HG03159 (cell line): ENCODE measurements at regions not wholly inside any gene's neighbourhood (a gene's known extent, or its start where the extent isn't known, plus 50 kb on each side); places are given as distances from the start of the nearest gene placed in this dataset.

Experiments used
- ATAC-seq: cut with Tn5 transposase; IDR thresholded peaks from one replicate; pipeline ENCODE4 v1.9.1; 2021; ENCODE audit warnings: mild to moderate bottlenecking, moderate library complexity; ENCODE audit not compliant: unreplicated experiment

DNA sequence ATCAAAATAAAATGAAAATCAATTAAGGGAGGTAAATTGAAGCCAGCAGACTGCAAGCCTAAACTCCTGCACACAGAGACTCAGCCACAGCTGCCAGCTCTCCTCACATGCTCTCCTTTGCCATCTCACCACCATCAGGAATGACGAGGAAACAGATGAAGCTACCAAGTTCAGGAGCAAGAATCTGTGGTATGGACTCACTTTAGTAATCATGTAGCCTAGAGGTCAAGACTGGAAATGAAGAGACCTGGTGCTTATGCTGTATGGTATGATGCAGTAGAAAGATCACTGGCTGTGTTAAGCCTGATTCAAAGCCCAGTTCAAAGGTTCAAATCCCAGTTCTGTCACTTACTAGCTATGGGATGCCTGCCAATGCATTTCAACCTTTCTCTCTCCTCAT, 78.9 kb upstream of the CAMK1G start:
- no peak for ATAC-seq

DNA sequence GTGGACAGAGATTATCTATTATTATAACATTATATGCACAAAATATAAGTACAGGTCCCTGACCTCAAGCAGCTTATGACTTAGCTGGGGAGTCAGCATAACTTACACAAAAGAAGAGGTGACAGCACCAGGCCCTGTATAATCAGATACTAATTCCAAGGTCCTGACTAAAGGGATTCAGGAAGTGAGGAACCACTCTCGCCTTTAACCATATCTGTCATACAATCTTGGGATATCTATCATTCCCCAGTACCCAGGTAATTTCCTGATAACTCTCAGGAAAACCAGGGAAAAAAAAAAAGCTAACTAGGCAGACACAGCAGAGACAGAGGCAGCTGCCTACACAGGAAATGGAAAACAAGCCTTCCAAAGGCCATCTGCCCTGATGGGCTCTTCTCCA, 78.5 kb upstream of the CAMK1G start:
- no peak for ATAC-seq

DNA sequence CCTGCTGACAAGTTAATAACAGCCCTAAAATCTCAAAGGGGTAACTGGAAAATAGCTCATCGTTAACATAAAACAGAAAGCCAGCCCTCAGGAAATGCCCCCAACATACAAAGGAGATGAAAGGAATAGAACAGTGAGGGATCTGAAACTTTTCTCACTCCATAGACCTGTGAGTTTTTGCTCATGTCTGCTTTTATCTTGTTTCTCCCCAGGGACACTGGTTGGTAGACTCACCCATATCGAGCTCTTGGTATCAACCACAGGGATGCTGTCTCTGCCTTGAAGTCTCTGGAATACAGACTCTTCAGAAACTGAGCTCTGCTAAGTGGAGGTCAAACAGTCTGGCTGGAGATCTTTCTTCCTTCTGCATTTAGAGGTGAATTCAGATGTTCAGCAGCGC, 77.4 kb upstream of the CAMK1G start:
- no peak for ATAC-seq

DNA sequence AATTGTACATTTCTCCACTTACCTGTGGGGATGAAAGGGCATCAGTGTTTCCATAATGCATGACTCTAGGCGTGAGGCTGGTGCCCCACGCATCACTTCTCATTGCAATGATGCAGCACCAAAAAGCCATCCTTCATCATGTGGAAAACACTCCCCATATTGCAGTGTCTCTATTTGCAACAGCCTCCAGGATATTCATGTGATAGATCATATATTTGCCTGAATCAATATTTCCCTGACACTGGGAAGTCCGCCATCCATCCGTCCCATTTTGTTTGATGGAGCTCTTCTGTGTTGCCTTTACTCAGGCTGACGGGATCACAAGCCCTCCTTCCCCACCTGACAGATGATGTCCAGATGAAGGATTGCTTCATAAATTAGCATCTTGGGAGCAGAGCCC, 74.5 kb upstream of the CAMK1G start:
- no peak for ATAC-seq

DNA sequence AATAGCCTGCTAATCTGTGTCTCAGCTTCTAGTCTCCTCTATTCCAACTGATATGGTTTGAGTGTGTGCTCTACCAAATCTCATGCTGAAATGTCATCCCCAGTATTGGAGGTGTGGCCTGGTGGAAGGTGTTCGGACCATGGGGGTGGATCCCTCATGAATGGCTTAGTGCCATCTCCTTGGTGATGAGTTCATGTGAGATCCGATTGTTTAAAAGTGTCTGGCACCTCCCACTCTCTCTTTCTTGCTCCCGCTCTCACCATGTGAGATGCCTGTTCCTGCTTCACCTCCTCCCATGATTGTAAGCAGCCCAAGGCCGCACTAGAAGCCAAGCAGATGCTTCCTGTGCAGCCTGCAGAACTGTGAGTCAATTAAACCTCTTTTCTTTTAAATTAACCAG, 73.5 kb upstream of the CAMK1G start:
- no peak for ATAC-seq

DNA sequence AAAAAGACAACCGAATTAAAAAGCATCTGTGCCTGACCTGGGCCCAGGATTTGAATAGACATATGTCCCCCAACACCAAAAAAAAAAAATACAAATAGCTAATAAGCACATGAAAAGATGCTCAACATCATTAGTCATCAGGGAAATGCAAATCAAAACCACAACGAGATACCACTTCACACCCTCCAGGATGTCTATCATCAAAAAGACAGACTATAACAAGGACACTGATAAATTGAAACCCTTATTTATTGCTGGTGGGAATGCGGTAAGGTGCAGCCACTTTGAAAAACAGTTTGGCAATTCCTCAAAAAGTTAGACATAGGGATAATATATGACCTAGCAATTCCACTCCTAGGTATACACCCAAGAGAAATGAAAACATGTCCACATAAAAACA, 72.3 kb upstream of the CAMK1G start:
- no peak for ATAC-seq

GRCh38 chr1:209512821-209513220, 70.7 kb upstream of the CAMK1G start:
- ATAC-seq = no peak

- ATAC-seq = peak; percentile 73
Observed at GRCh38 chr1:209513226-209513625, 70.3 kb upstream of the CAMK1G start.

DNA sequence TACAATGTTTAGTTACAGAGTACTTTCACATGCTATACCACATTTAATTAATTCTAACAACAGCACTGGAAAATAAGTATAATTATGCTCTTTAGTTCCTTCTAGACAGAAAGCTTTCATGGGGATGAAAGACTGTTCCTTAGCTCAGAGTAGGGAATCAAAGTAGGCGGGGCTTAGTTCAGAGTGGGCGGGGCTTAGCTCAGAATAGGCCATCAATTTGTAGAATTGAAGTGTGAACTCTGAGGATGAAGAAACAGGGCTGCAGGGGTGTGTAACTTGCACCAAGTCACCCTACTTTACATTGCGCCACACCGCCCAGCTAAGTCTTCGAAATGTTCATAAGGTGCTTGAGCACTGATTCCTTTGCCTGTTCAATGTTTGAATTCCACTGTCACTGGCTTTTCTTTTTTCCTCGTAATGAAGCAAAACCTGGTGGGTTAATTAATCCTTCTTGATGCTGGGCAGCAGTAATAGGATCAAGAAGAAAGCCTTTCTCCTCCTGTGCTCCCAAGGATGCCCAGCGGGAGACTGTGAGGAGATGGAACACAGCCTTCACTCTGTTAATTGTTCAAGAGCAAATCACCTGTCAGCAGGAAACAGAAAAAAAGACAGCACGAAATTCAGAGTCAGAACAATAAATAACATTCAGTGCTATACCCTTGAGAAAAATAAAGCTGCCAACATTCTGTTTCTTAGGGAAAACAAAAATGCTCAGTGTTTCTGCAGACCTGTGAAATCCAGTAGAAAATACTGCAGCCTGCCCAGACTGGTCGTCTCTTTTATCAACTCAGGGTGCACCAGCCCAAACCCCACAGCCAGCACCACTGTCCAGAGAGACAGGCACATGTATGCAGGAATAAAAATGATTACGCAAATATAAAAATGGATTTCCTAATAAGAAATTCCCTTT, 66.5 kb upstream of the CAMK1G start:
- no peak for ATAC-seq

GRCh38 chr1:209517681-209518050, 65.8 kb upstream of the CAMK1G start:
- ATAC-seq = no peak

DNA sequence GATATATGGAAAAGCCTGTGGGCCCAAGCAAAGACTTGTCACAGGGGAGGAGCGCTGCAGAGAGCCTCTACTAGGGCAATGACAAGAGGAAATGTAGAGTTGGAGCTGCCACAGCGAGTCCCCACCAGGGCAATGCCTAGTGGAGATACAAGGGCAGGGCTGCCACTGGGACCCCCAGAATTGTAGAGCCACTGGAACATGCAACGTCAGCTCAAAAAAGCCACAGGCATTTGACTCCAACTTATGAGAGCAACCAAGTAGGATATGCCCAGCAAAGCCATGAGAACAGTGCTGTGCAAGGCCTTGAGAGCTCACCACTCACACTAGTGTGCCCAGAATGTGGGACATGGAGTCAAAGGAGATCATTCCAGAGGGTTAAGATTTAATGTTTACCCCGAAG, 63.7 kb upstream of the CAMK1G start:
- no peak for ATAC-seq

DNA sequence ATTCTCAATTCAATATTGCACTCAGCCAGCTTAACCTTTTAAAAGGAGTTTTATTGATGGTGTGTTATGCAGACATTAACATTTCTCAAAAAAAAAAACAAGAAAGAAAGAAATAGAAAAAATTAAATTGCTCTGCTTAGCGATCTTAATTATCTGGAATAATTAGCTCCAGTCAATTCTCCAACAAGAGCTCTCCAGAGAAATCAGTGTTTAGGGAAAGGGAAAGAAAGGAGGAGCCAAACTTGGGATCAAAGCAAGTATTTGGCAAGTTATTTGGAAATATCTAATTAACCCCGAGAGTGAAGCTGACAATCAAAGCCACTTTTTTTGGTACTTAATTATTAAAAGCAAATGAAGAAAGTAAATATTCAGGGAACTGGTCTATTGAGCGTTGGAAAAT, 60.7 kb upstream of the CAMK1G start:
- ATAC-seq = no peak

DNA sequence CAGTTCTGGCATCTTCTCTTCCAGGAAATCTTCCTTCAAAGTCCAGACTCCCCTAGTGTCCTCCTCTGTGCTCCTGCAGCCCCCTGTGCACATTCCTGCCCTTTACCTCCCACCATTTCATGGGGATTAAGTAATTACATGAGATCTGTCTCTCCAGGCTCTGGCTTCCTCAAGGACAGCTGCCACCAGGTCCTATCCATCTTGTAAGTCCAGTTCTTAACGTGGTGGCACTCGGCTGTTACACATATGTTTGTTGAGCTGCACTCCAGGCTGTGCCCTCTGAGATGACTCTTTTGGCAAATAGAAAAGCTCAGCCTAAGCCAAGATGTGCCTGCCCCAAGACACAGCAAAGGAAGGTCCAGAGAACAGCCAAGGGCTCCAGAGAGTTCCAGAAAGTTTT, 57.4 kb upstream of the CAMK1G start:
- no peak for ATAC-seq

GRCh38 chr1:209527372-209527771, 56.1 kb upstream of the CAMK1G start:
- ATAC-seq = no peak

- no peak for ATAC-seq
Observed at GRCh38 chr1:209527993-209528717, 55.4 kb upstream of the CAMK1G start.

DNA sequence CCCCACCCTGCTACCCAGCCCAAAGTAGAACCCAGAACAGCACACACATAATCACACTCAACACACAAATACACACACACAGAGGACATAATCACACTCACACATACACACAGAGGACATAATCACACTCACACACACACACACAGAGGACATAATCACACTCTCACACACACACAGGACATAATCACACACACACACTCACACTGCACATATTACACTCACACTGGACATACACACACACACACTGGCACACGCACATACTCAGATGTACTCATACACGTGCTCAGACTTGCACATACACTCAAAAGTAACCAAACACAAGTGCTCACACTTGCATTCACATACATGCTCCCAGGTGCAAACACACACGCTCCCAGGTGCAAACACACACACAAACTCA, 54.3 kb upstream of the CAMK1G start:
- no peak for ATAC-seq

- no peak for ATAC-seq
Observed at GRCh38 chr1:209531006-209531405, 52.5 kb upstream of the CAMK1G start.

DNA sequence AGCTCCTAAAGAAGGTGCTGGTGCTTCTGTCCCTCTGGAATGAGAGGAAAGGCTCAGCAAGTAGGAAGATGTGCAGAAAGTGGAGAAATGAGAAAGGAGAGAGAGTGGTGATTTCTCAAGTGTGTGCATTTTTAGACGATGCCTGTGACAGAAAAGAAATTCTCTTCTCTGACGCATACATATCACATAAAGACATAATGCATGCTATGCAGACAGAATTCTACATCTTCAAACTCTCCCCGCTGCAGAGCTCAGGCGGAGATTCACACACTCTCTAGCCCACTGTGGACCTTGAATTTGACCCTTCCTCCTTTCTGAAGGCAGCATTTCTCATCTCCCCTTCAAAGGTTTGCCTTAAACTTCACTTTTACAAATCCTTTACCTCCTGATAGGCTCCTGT, 52.0 kb upstream of the CAMK1G start:
- ATAC-seq = no peak
